Liver (tissue), 3 donors: ENCODE measurements at regions not wholly inside any gene's neighbourhood (a gene's known extent, or its start where the extent isn't known, plus 50 kb on each side); places are given as distances from the start of the nearest gene placed in this dataset.

Source experiments
- FOXA1 ChIP-seq: IDR thresholded peaks from 2 replicates; pipeline ENCODE4 v1.6.1; 2016; ENCODE audit warnings: antibody characterized with exemption
- GABPA ChIP-seq, 2 donors: IDR thresholded peaks in 1 of 2; conservative IDR thresholded peaks in 1 of 2; 2 replicates each; pipeline ENCODE4 v1.6.1; 2016; ENCODE audit warnings: antibody characterized with exemption in 2 of 2, mild to moderate bottlenecking in 1 of 2, moderate library complexity in 1 of 2
- HNF4G ChIP-seq: IDR thresholded peaks from 2 replicates; pipeline ENCODE4 v1.6.1; 2016; ENCODE audit warnings: antibody characterized with exemption
- JUND ChIP-seq, 2 donors: IDR thresholded peaks; 2 replicates each; pipeline ENCODE4 v1.6.1; 2016; ENCODE audit warnings: antibody characterized with exemption in 2 of 2
- RAD21 ChIP-seq, 2 donors: IDR thresholded peaks; 2 replicates each; pipeline ENCODE4 v1.6.1; 2016; ENCODE audit warnings: antibody characterized with exemption in 2 of 2, mild to moderate bottlenecking in 2 of 2
- RXRA ChIP-seq, 2 donors: IDR thresholded peaks; 2 replicates each; pipeline ENCODE4 v1.6.1; 2017 to 2018; ENCODE audit warnings: antibody characterized with exemption in 2 of 2, mild to moderate bottlenecking in 1 of 2
- SP1 ChIP-seq: IDR thresholded peaks from 2 replicates; pipeline ENCODE4 v1.6.1; 2018; ENCODE audit warnings: antibody characterized with exemption, mild to moderate bottlenecking
- TAF1 ChIP-seq: conservative IDR thresholded peaks from 2 replicates; pipeline ENCODE4 v1.6.1; 2016; ENCODE audit warnings: antibody characterized with exemption, mild to moderate bottlenecking
- YY1 ChIP-seq: IDR thresholded peaks from 2 replicates; pipeline ENCODE4 v1.6.1; 2016; ENCODE audit warnings: antibody characterized with exemption, mild to moderate bottlenecking
- TF ChIP-seq, protein P1 (sequence below): fragments of 150-350 bp; IDR thresholded peaks from 2 replicates; pipeline ENCODE4 v1.5.1; 2017; ENCODE audit warnings: improper control_type of control experiment, low read depth, low read length; ENCODE audit not compliant: missing input control
- TF ChIP-seq, protein P2 (sequence below): IDR thresholded peaks from 2 replicates; pipeline ENCODE4 v1.6.1; 2016; ENCODE audit warnings: antibody characterized with exemption
- TF ChIP-seq, protein P3 (sequence below): IDR thresholded peaks from 2 replicates; pipeline ENCODE4 v1.6.1; 2016; ENCODE audit warnings: antibody characterized with exemption, mild to moderate bottlenecking
- TF ChIP-seq, protein P4 (sequence below): IDR thresholded peaks from 2 replicates; pipeline ENCODE4 v1.6.1; 2016; ENCODE audit warnings: antibody characterized with exemption
- TF ChIP-seq, protein P5 (sequence below): IDR thresholded peaks from 2 replicates; pipeline ENCODE4 v1.6.1; 2016; ENCODE audit warnings: antibody characterized with exemption
- donor health status: healthy.
- donor health status: healthy.

- TF ChIP-seq, protein P1, sequence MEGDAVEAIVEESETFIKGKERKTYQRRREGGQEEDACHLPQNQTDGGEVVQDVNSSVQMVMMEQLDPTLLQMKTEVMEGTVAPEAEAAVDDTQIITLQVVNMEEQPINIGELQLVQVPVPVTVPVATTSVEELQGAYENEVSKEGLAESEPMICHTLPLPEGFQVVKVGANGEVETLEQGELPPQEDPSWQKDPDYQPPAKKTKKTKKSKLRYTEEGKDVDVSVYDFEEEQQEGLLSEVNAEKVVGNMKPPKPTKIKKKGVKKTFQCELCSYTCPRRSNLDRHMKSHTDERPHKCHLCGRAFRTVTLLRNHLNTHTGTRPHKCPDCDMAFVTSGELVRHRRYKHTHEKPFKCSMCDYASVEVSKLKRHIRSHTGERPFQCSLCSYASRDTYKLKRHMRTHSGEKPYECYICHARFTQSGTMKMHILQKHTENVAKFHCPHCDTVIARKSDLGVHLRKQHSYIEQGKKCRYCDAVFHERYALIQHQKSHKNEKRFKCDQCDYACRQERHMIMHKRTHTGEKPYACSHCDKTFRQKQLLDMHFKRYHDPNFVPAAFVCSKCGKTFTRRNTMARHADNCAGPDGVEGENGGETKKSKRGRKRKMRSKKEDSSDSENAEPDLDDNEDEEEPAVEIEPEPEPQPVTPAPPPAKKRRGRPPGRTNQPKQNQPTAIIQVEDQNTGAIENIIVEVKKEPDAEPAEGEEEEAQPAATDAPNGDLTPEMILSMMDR = no peak
- TF ChIP-seq TAF1 = no peak
- TF ChIP-seq FOXA1 = no peak
- TF ChIP-seq, protein P2, sequence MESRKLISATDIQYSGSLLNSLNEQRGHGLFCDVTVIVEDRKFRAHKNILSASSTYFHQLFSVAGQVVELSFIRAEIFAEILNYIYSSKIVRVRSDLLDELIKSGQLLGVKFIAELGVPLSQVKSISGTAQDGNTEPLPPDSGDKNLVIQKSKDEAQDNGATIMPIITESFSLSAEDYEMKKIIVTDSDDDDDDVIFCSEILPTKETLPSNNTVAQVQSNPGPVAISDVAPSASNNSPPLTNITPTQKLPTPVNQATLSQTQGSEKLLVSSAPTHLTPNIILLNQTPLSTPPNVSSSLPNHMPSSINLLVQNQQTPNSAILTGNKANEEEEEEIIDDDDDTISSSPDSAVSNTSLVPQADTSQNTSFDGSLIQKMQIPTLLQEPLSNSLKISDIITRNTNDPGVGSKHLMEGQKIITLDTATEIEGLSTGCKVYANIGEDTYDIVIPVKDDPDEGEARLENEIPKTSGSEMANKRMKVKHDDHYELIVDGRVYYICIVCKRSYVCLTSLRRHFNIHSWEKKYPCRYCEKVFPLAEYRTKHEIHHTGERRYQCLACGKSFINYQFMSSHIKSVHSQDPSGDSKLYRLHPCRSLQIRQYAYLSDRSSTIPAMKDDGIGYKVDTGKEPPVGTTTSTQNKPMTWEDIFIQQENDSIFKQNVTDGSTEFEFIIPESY = no peak
- TF ChIP-seq GABPA (IDR thresholded peaks at IDR 0.05 in 1 of 2, conservative IDR thresholded peaks at IDR 0.05 in 1 of 2) = no peak
- TF ChIP-seq YY1 = no peak
- no peak for TF ChIP-seq SP1
- no peak for TF ChIP-seq JUND (IDR thresholded peaks at IDR 0.05)
- TF ChIP-seq, protein P3, sequence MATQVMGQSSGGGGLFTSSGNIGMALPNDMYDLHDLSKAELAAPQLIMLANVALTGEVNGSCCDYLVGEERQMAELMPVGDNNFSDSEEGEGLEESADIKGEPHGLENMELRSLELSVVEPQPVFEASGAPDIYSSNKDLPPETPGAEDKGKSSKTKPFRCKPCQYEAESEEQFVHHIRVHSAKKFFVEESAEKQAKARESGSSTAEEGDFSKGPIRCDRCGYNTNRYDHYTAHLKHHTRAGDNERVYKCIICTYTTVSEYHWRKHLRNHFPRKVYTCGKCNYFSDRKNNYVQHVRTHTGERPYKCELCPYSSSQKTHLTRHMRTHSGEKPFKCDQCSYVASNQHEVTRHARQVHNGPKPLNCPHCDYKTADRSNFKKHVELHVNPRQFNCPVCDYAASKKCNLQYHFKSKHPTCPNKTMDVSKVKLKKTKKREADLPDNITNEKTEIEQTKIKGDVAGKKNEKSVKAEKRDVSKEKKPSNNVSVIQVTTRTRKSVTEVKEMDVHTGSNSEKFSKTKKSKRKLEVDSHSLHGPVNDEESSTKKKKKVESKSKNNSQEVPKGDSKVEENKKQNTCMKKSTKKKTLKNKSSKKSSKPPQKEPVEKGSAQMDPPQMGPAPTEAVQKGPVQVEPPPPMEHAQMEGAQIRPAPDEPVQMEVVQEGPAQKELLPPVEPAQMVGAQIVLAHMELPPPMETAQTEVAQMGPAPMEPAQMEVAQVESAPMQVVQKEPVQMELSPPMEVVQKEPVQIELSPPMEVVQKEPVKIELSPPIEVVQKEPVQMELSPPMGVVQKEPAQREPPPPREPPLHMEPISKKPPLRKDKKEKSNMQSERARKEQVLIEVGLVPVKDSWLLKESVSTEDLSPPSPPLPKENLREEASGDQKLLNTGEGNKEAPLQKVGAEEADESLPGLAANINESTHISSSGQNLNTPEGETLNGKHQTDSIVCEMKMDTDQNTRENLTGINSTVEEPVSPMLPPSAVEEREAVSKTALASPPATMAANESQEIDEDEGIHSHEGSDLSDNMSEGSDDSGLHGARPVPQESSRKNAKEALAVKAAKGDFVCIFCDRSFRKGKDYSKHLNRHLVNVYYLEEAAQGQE = no peak
- TF ChIP-seq, protein P4, sequence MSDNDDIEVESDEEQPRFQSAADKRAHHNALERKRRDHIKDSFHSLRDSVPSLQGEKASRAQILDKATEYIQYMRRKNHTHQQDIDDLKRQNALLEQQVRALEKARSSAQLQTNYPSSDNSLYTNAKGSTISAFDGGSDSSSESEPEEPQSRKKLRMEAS = no peak
- TF ChIP-seq HNF4G = no peak
- TF ChIP-seq RXRA (IDR thresholded peaks at IDR 0.05) = no peak
- TF ChIP-seq, protein P5, sequence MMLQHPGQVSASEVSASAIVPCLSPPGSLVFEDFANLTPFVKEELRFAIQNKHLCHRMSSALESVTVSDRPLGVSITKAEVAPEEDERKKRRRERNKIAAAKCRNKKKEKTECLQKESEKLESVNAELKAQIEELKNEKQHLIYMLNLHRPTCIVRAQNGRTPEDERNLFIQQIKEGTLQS = no peak
- TF ChIP-seq RAD21 (IDR thresholded peaks at IDR 0.05) = no peak
These were observed 66.3 kb upstream of the COL5A1 start for GRCh38 chr9:134575103-134575900.
